Ovary (tissue), 7 donors: ENCODE measurements at regions not wholly inside any gene's neighbourhood (a gene's known extent, or its start where the extent isn't known, plus 50 kb on each side); places are given as distances from the start of the nearest gene placed in this dataset.

ENCODE experiments used
- DNase-seq, 5 donors: peaks; one replicate each; pipeline ENCODE4 v3.0.0-alpha.2; 2019 to 2020
- H3K27ac ChIP-seq, 2 donors: fragments of 200-600 bp; one replicate each; pipeline versions ENCODE4 v1.5.1 to v1.8.0; 2019 to 2022
- H3K27me3 ChIP-seq: fragments of 200-600 bp; one replicate; pipeline ENCODE4 v1.8.0; 2022
- H3K36me3 ChIP-seq: fragments of 200-600 bp; sonication (generic); one replicate; pipeline ENCODE4 v1.5.1; 2019
- H3K4me1 ChIP-seq: one replicate; pipeline ENCODE4 v1.8.1; 2013; ENCODE audit warnings: mild to moderate bottlenecking, moderate library complexity; ENCODE audit not compliant: insufficient read depth
- H3K4me3 ChIP-seq: fragments of 200-600 bp; sonication (generic); one replicate; pipeline ENCODE4 v1.5.1; 2017
- H3K9me3 ChIP-seq, 2 donors: fragments of 200-600 bp in 1 of 2; sonication (generic) in 1 of 2; one replicate each; pipeline versions ENCODE4 v1.5.1 to v1.8.1; 2013 to 2019; ENCODE audit warnings: mild to moderate bottlenecking in 1 of 2, moderate library complexity in 1 of 2
- CTCF ChIP-seq, 3 donors: fragments of 450-650 bp in 2 of 3; fragments of 200-600 bp in 1 of 3; IDR thresholded peaks; one replicate each; pipeline versions ENCODE4 v1.5.1 to v1.8.0; 2016 to 2022; ENCODE audit warnings: antibody characterized with exemption in 3 of 3, mild to moderate bottlenecking in 1 of 3
- EP300 ChIP-seq: sonication (generic); formaldehyde crosslinking; IDR thresholded peaks from one replicate; pipeline ENCODE4 v1.6.1; 2017; ENCODE audit warnings: antibody characterized with exemption
- POLR2A ChIP-seq: fragments of 450-650 bp; IDR thresholded peaks from one replicate; pipeline ENCODE4 v1.6.1; 2017; ENCODE audit warnings: antibody characterized with exemption, mild to moderate bottlenecking, moderate library complexity
- WGBS, 3 donors: extraction: QIAGEN DNeasy Blood & Tissue Kit in 1 of 3; methylation state at CpG; one replicate each; pipeline versions ENCODE4 v1.1.5 to v1.1.7; 2013 to 2017; 5-methylcytosine and 5-hydroxymethylcytosine counted together
- intact Hi-C, 4 donors: fragments of 100-400 bp; cut with DNase I; formaldehyde crosslinking; loops; one replicate each; pipeline versions ENCODE4 v1.11.0 to v1.15.1; 2022 to 2023
- donor health status: DM: no; HTN: no; CAD: no; lungs with moderate emphysema.
- donor health status: DM: no; HTN: no; CAD: no.
- donor health status: Bipolar disorder and iron deficiency.
- donor health status: DM: no; HTN: no; CAD: no.
- donor health status: DM: yes; HTN: yes; CAD: no.

- Histone ChIP-seq H3K9me3 (peaks cover 0 to 4% of the 10 kb centered on the region in 2 donors), H3K27me3 (no peaks in the 10 kb centered on the region), H3K4me1 (no peaks in the 10 kb centered on the region), H3K27ac (no peak overlapping the region), H3K36me3 (no peaks in the 10 kb centered on the region), H3K4me3 (no peak overlapping the region)
- intact Hi-C loops = no loop called here
- no peak for DNase-seq
- TF ChIP-seq EP300 (no peak), POLR2A (no peak), CTCF (IDR thresholded peaks at IDR 0.05) (no peak)
- 68 to 77% (median 68%) methylated on average over 6 of the region's 6 CpGs for WGBS, 3 donors
These were observed 63.6 kb upstream of the EYA2 start for GRCh38 chr20:46830886-46831632.

- TF ChIP-seq POLR2A (no peak), CTCF (IDR thresholded peaks at IDR 0.05) (no peak), EP300 (no peak)
- WGBS, 3 donors = 82 to 84% (median 84%) methylated on average over 2 of the region's 2 CpGs
- DNase-seq = no peak
- Histone ChIP-seq H3K27ac (no peak overlapping the region), H3K27me3 (no peaks in the 10 kb centered on the region), H3K4me1 (no peaks in the 10 kb centered on the region), H3K9me3 (peaks cover 0 to 4% of the 10 kb centered on the region in 2 donors), H3K36me3 (no peaks in the 10 kb centered on the region), H3K4me3 (no peak overlapping the region)
- intact Hi-C loops = no loop called here
These were observed 63.0 kb upstream of the EYA2 start for GRCh38 chr20:46831633-46832011.

- TF ChIP-seq EP300 (no peak), POLR2A (no peak), CTCF (IDR thresholded peaks at IDR 0.05) (no peak)
- intact Hi-C loops = no loop called here
- Histone ChIP-seq H3K4me1 (no peaks in the 10 kb centered on the region), H3K27ac (no peak overlapping the region), H3K4me3 (no peak overlapping the region), H3K9me3 (peaks cover 0 to 4% of the 10 kb centered on the region in 2 donors), H3K36me3 (no peaks in the 10 kb centered on the region), H3K27me3 (no peaks in the 10 kb centered on the region)
- 55 to 59% (median 58%) methylated on average over 3 of the region's 3 CpGs for WGBS, 3 donors
- DNase-seq = no peak
These were observed 62.1 kb upstream of the EYA2 start for GRCh38 chr20:46832555-46832954.

- Histone ChIP-seq H3K4me1 (no peaks in the 10 kb centered on the region), H3K27ac (no peak overlapping the region), H3K4me3 (no peak overlapping the region), H3K9me3 (no peaks in the 10 kb centered on the region), H3K27me3 (no peaks in the 10 kb centered on the region), H3K36me3 (no peaks in the 10 kb centered on the region)
- 77 to 84% (median 78%) methylated on average over 3 of the region's 3 CpGs for WGBS, 3 donors
- DNase-seq = no peak
- TF ChIP-seq POLR2A = no peak
- no peak for TF ChIP-seq CTCF (IDR thresholded peaks at IDR 0.05)
- TF ChIP-seq EP300 = no peak
- intact Hi-C loops = no loop called here
These were observed 61.3 kb upstream of the EYA2 start for GRCh38 chr20:46833360-46833759.
